Mesothelial cell of epicardium (in vitro differentiated cells): ENCODE measurements at regions not wholly inside any gene's neighbourhood (a gene's known extent, or its start where the extent isn't known, plus 50 kb on each side); places are given as distances from the start of the nearest gene placed in this dataset.

ENCODE experiments used
- DNase-seq, 2 experiments: peaks; one replicate each; pipeline ENCODE4 v3.0.0; 2021; ENCODE audit warnings: low spot score in 2 of 2; ENCODE audit not compliant: unreplicated experiment in 2 of 2
- H3K27ac Mint-ChIP-seq: 2 replicates; pipeline ENCODE4 v1.8.0; 2021; ENCODE audit warnings: mixed read lengths
- H3K27me3 Mint-ChIP-seq: 2 replicates; pipeline ENCODE4 v1.8.0; 2021; ENCODE audit warnings: low read depth, mixed read lengths
- H3K36me3 Mint-ChIP-seq: 2 replicates; pipeline ENCODE4 v1.8.0; 2021; ENCODE audit warnings: mixed read lengths
- H3K4me1 Mint-ChIP-seq: 2 replicates; pipeline ENCODE4 v1.8.0; 2021; ENCODE audit warnings: mixed read lengths
- H3K4me3 Mint-ChIP-seq: 2 replicates; pipeline ENCODE4 v1.8.0; 2021; ENCODE audit warnings: mild to moderate bottlenecking, moderate library complexity, mixed read lengths
- H3K9me3 Mint-ChIP-seq: 2 replicates; pipeline ENCODE4 v1.8.0; 2021; ENCODE audit warnings: mixed read lengths
- CTCF ChIP-seq: fragments of 200-600 bp; sonication (generic); IDR thresholded peaks from one replicate; pipeline ENCODE4 v1.5.0; 2021; ENCODE audit warnings: antibody characterized with exemption; ENCODE audit not compliant: unreplicated experiment

GRCh38 chr5:89277816-89278215 is 394.8 kb upstream of the MEF2C start:
- peaks cover 19% of the 10 kb centered on the region for H3K4me1 Mint-ChIP-seq
- no peak overlapping the region for H3K4me3 Mint-ChIP-seq
- H3K27me3 Mint-ChIP-seq, result no peaks in the 10 kb centered on the region
- no peak for DNase-seq
- no peak overlapping the region for H3K27ac Mint-ChIP-seq
- no peak for TF ChIP-seq CTCF
- H3K9me3 Mint-ChIP-seq, result no peaks in the 10 kb centered on the region
- H3K36me3 Mint-ChIP-seq, result no peaks in the 10 kb centered on the region

GRCh38 chr5:89276566-89277305 is 393.8 kb upstream of the MEF2C start:
- Mint-ChIP-seq H3K27ac (no peak overlapping the region), H3K9me3 (no peaks in the 10 kb centered on the region), H3K27me3 (no peaks in the 10 kb centered on the region), H3K4me3 (no peak overlapping the region), H3K36me3 (no peaks in the 10 kb centered on the region), H3K4me1 (peaks cover 9% of the 10 kb centered on the region)
- no peak for DNase-seq
- no peak for TF ChIP-seq CTCF

- H3K27ac Mint-ChIP-seq, result no peak overlapping the region
- H3K4me1 Mint-ChIP-seq, result no peaks in the 10 kb centered on the region
- no peaks in the 10 kb centered on the region for H3K9me3 Mint-ChIP-seq
- H3K4me3 Mint-ChIP-seq, result no peak overlapping the region
- H3K27me3 Mint-ChIP-seq, result no peaks in the 10 kb centered on the region
- no peak for DNase-seq
- no peaks in the 10 kb centered on the region for H3K36me3 Mint-ChIP-seq
- TF ChIP-seq CTCF, result no peak
Observed at GRCh38 chr5:89275066-89275855, 392.3 kb upstream of the MEF2C start.

- Mint-ChIP-seq H3K9me3 (no peaks in the 10 kb centered on the region), H3K36me3 (no peaks in the 10 kb centered on the region), H3K4me3 (no peak overlapping the region), H3K4me1 (no peaks in the 10 kb centered on the region), H3K27ac (no peak overlapping the region), H3K27me3 (no peaks in the 10 kb centered on the region)
- no peak for DNase-seq
- no peak for TF ChIP-seq CTCF
Observed at GRCh38 chr5:89273289-89273688, 390.3 kb upstream of the MEF2C start.

GRCh38 chr5:89270901-89271300 is 387.9 kb upstream of the MEF2C start:
- DNase-seq, result no peak
- H3K9me3 Mint-ChIP-seq, result no peaks in the 10 kb centered on the region
- no peaks in the 10 kb centered on the region for H3K4me1 Mint-ChIP-seq
- no peaks in the 10 kb centered on the region for H3K27me3 Mint-ChIP-seq
- H3K27ac Mint-ChIP-seq, result no peak overlapping the region
- TF ChIP-seq CTCF, result no peak
- H3K36me3 Mint-ChIP-seq, result no peaks in the 10 kb centered on the region
- no peak overlapping the region for H3K4me3 Mint-ChIP-seq
